Heart left ventricle (tissue), 16 donors: ENCODE measurements at regions not wholly inside any gene's neighbourhood (a gene's known extent, or its start where the extent isn't known, plus 50 kb on each side); places are given as distances from the start of the nearest gene placed in this dataset.

ENCODE experiments used
- ATAC-seq, 4 donors: fragments of 200-7000 bp; cut with Tn5 transposase; one replicate each; pipeline ENCODE4 v1.9.1; 2020 to 2022; ENCODE audit warnings: moderate library complexity in 4 of 4, mild to moderate bottlenecking in 3 of 4, moderate number of reproducible peaks in 1 of 4
- DNase-seq, 5 donors: peaks; one replicate each; pipeline ENCODE4 v3.0.0-alpha.2; 2020
- H3K27ac ChIP-seq, 12 donors: fragments of 200-600 bp; sonication (generic) in 4 of 12; one replicate each; pipeline versions ENCODE4 v1.5.0 to v1.8.0; 2016 to 2022; ENCODE audit warnings: mild to moderate bottlenecking in 2 of 12
- H3K27me3 ChIP-seq, 9 donors: fragments of 200-600 bp; sonication (generic) in 2 of 9; one replicate each; pipeline versions ENCODE4 v1.5.1 to v1.8.0; 2016 to 2022; ENCODE audit warnings: mild to moderate bottlenecking in 3 of 9
- H3K36me3 ChIP-seq, 9 donors: fragments of 200-600 bp; sonication (generic) in 2 of 9; one replicate each; pipeline versions ENCODE4 v1.5.0 to v1.8.0; 2018 to 2022; ENCODE audit warnings: mild to moderate bottlenecking in 2 of 9
- H3K4me1 ChIP-seq, 12 donors: fragments of 200-600 bp; sonication (generic) in 4 of 12; one replicate each; pipeline versions ENCODE4 v1.5.0 to v1.8.0; 2016 to 2022; ENCODE audit warnings: mild to moderate bottlenecking in 3 of 12
- H3K4me3 ChIP-seq, 12 donors: fragments of 200-600 bp; sonication (generic) in 4 of 12; one replicate each; pipeline versions ENCODE4 v1.5.0 to v1.8.0; 2017 to 2022; ENCODE audit warnings: mild to moderate bottlenecking in 9 of 12, moderate library complexity in 4 of 12
- H3K9me3 ChIP-seq, 12 donors: fragments of 200-600 bp; sonication (generic) in 4 of 12; one replicate each; pipeline versions ENCODE4 v1.5.0 to v1.8.0; 2016 to 2022; ENCODE audit warnings: mild to moderate bottlenecking in 1 of 12
- CTCF ChIP-seq, 12 donors: fragments of 200-600 bp; sonication (generic) in 4 of 12; IDR thresholded peaks; one replicate each; pipeline versions ENCODE4 v1.5.0 to v1.8.0; 2018 to 2022; ENCODE audit warnings: antibody characterized with exemption in 12 of 12, mild to moderate bottlenecking in 5 of 12
- POLR2A ChIP-seq, 2 donors: fragments of 450-650 bp; IDR thresholded peaks; one replicate each; pipeline ENCODE4 v1.6.1; 2017; ENCODE audit warnings: antibody characterized with exemption in 2 of 2, mild to moderate bottlenecking in 2 of 2, moderate library complexity in 2 of 2
- WGBS, 4 donors: extraction: QIAGEN DNeasy Blood & Tissue Kit in 2 of 4; methylation state at CpG; one replicate each; pipeline versions ENCODE4 v1.1.5 to v1.1.7; 2013 to 2018; 5-methylcytosine and 5-hydroxymethylcytosine counted together
- intact Hi-C, 10 donors: fragments of 100-400 bp; cut with DNase I; formaldehyde crosslinking; loops; one replicate each; pipeline versions ENCODE4 v1.11.1 to v1.14.2; 2022
- donor health status: ischemic (EF 13 %, LVEDD 7.1; RV severe dilation, severe dysfunction).
- donor health status: healthy with polysubstance abuse.
- donor health status: DM: no; HTN: yes; CAD: no.
- donor health status: DM: no; HTN: no; CAD: no.
- donor health status: ischemic (EF 25% LVEDD 6.9; RV normal size, moderate dysfunction).
- donor health status: ischemic (EF 25% LVEDD 5.7; RV mildly dilated, moderate dysfunction).
- donor health status: healthy.
- donor health status: DM: yes; HTN: yes; CAD: no.
- donor health status: ischemic (EF 35%, LVEDD 5.7; RV mildly dilated, moderate dysfunction).
- donor health status: nonischemic (EF 11% LVEDD 7.7; RV severe dilation, severe dysfunction).
- donor health status: DM: yes; HTN: yes; CAD: no.
- donor health status: PGD.
- donor health status: ischemic (EF 29% LVEDD 5.4; RV normal size, mild dysfunction).
- donor health status: nonischemic (EF 23%, LVEDD 6.1; RV moderate dilation, normal function).

- 43 to 55% (median 47%) methylated on average over 10 of the region's 10 CpGs for WGBS, 4 donors
- H3K9me3 ChIP-seq = peaks cover 0 to 23% (median 7%) of the 10 kb centered on the region in 12 donors
- H3K27me3 ChIP-seq = no peaks in the 10 kb centered on the region
- no peak overlapping the region for H3K4me3 ChIP-seq
- ATAC-seq = peak; percentile 84 to 93 (median 91)
- peak in 1 of 2 donors; percentile 12 for TF ChIP-seq POLR2A (IDR thresholded peaks at IDR 0.05)
- peak; percentile 61 to 82 (median 68) for TF ChIP-seq CTCF (IDR thresholded peaks at IDR 0.05)
- intact Hi-C loops = loop anchor here in 7 of 10 donors (5.0 to 10.0 kb wide), 8 partner anchors 165 to 505 kb away; partner anchors contain the start of genes ADAM10 (in 4 of the 7), LIPC (in 4 of the 7) and MINDY2 (in 1 of the 7)
- no peak overlapping the region for H3K27ac ChIP-seq
- DNase-seq = peak in 1 of 5 donors; percentile 52
- no peaks in the 10 kb centered on the region for H3K36me3 ChIP-seq
- H3K4me1 ChIP-seq = peaks cover 0 to 6% (median 0%) of the 10 kb centered on the region in 12 donors
Measured at GRCh38 chr15:58269455-58270414, 131.6 kb downstream of the AQP9 start.

DNA sequence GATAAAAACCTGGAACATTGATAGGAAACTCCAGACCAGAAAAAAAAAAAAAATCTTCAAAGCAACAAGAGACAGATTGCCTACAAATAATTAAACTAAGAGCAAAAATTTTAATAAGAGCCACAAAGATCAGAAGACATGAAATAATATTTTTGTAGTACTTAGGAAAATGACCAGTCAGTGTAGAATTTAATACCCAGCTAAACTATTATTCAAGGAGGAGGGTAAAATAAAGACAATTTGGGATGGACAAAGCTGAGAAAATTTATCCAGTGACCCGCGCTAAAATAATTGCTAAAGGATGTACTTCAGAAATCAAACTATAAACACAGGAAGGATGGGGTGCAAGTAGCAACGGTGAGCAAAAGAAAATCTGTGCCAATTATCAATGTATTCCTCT lies 133.2 kb downstream of the AQP9 start:
- Histone ChIP-seq H3K9me3 (peaks cover 0 to 23% (median 7%) of the 10 kb centered on the region in 12 donors), H3K4me1 (peaks cover 0 to 6% (median 0%) of the 10 kb centered on the region in 12 donors), H3K36me3 (no peaks in the 10 kb centered on the region), H3K27me3 (no peaks in the 10 kb centered on the region), H3K27ac (no peak overlapping the region), H3K4me3 (no peak overlapping the region)
- intact Hi-C loops = loop anchor here in 5 of 10 donors (5.0 to 10.0 kb wide), 3 partner anchors 163 to 483 kb away; partner anchors contain the start of genes LIPC (in 4 of the 5) and ADAM10 (in 2 of the 5)
- ATAC-seq (no peak), DNase-seq (no peak)
- WGBS, 4 donors = 86 to 92% (median 90%) methylated on average over 3 of the region's 3 CpGs
- TF ChIP-seq CTCF (IDR thresholded peaks at IDR 0.05) (no peak), POLR2A (IDR thresholded peaks at IDR 0.05) (no peak)

DNA sequence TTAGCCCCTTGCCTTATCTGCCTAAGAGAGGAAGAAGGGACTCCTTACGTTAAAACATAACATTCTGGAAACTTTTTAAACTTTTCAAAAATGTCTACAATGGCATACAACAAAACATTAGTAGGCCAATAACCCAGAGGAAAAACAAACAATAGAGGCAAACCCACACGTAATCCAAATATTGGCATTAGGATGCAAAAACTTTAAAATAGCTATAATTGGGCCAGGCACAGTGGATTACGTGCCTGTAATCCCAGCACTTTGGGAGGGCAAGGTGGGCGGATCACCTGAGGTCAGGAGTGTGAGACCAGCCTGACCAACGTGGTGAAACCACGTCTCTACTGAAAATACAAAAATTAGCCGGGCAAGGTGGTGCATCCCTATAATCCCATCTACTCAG lies 134.9 kb downstream of the AQP9 start:
- H3K4me3 ChIP-seq = no peak overlapping the region
- TF ChIP-seq POLR2A (IDR thresholded peaks at IDR 0.05) (no peak), CTCF (IDR thresholded peaks at IDR 0.05) (no peak)
- H3K9me3 ChIP-seq = peaks cover 0 to 19% (median 5%) of the 10 kb centered on the region in 12 donors
- WGBS, 4 donors = 95 to 97% (median 96%) methylated on average over 7 of the region's 7 CpGs
- intact Hi-C loops = loop anchor here in 5 of 10 donors (5.0 to 10.0 kb wide), 3 partner anchors 162 to 482 kb away; partner anchors contain the start of genes LIPC (in 4 of the 5) and ADAM10 (in 2 of the 5)
- ATAC-seq = no peak
- H3K27me3 ChIP-seq = no peaks in the 10 kb centered on the region
- peaks cover 0 to 6% (median 0%) of the 10 kb centered on the region in 12 donors for H3K4me1 ChIP-seq
- H3K36me3 ChIP-seq = no peaks in the 10 kb centered on the region
- H3K27ac ChIP-seq = no peak overlapping the region
- DNase-seq = no peak

DNA sequence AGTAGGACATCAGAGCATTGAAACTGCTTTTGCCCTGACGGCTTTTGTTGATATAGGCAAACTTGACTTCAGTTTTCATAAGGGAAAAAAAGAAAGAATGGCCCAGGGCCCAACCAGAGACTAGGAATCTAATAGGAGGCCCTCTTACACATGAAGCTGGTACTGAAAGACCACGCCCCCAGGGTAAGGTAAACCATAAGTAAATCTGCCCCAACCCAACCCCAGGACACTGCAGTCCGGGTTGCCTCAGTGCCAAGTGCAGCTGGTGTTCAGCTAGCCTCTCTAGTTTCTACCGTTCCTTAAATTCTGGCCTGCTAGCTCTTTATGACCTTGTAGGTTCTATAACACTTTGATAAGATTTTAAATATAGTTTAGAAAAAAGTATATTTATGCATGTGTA lies 136.7 kb downstream of the AQP9 start:
- Histone ChIP-seq H3K4me3 (no peak overlapping the region), H3K9me3 (peaks cover 0 to 19% (median 5%) of the 10 kb centered on the region in 12 donors), H3K27me3 (no peaks in the 10 kb centered on the region), H3K36me3 (no peaks in the 10 kb centered on the region), H3K4me1 (peaks cover 0 to 4% (median 0%) of the 10 kb centered on the region in 12 donors), H3K27ac (no peak overlapping the region)
- no peak for DNase-seq
- TF ChIP-seq CTCF (IDR thresholded peaks at IDR 0.05) (no peak), POLR2A (IDR thresholded peaks at IDR 0.05) (no peak)
- WGBS, 4 donors = 79 to 94% (median 88%) methylated on average over 4 of the region's 4 CpGs
- ATAC-seq = no peak
- intact Hi-C loops = loop anchor here in 5 of 10 donors (5.0 to 10.0 kb wide), 3 partner anchors 160 to 480 kb away; partner anchors contain the start of genes LIPC (in 4 of the 5) and ADAM10 (in 2 of the 5)
